ENCODE measurements at regions not wholly inside any gene's neighbourhood (a gene's known extent, or its start where the extent isn't known, plus 50 kb on each side); places are given as distances from the start of the nearest gene placed in this dataset.

- DNase-seq (no peak), ATAC-seq (no peak)
- H3K27me3 ChIP-seq (ENCODE audit: control insufficient read depth in 2 of 2, insufficient read depth in 2 of 2, low read length in 2 of 2), result no peaks in the 10 kb centered on the region
- Mint-ChIP-seq H3K27me3 (peaks cover 0 to 4% (median 0%) of the 10 kb centered on the region in 5 donors), H3K4me3 (no peak overlapping the region), H3K27ac (no peak overlapping the region), H3K9me3 (peaks cover 4 to 16% (median 7%) of the 10 kb centered on the region in 11 donors), H3K4me1 (peaks cover 0 to 1% (median 0%) of the 10 kb centered on the region in 7 donors), H3K36me3 (peaks cover 0 to 7% (median 0%) of the 10 kb centered on the region in 5 donors)
- ChIA-PET POLR2A (no interaction called here), CTCF (no interaction called here)
- no peak overlapping the region for H3K4me3 ChIP-seq (ENCODE audit: low read length)
- no peaks in the 10 kb centered on the region for H3K9me3 ChIP-seq (ENCODE audit: control insufficient read depth in 2 of 3, low read length in 3 of 3)
- intact Hi-C loops (cut with micrococcal nuclease), result no loop called here
- no peak overlapping the region for H3K27ac ChIP-seq (ENCODE audit: low read depth, low read length)
- no peaks in the 10 kb centered on the region for H3K36me3 ChIP-seq (ENCODE audit: control insufficient read depth in 2 of 3, insufficient read depth in 3 of 3, low read length in 3 of 3)
- no peaks in the 10 kb centered on the region for H3K4me1 ChIP-seq (ENCODE audit: control insufficient read depth in 2 of 2, insufficient read depth in 2 of 2, low read length in 2 of 2)
Measured at GRCh38 chr6:109263873-109264700, 118.2 kb downstream of the CD164 start.

- Mint-ChIP-seq H3K4me3 (no peak overlapping the region), H3K4me1 (peaks cover 0 to 1% (median 0%) of the 10 kb centered on the region in 7 donors), H3K9me3 (peaks cover 0 to 6% (median 2%) of the 10 kb centered on the region in 11 donors), H3K36me3 (peaks cover 0 to 4% (median 0%) of the 10 kb centered on the region in 5 donors), H3K27ac (no peak overlapping the region), H3K27me3 (peaks cover 0 to 4% (median 0%) of the 10 kb centered on the region in 5 donors)
- H3K27ac ChIP-seq (ENCODE audit: low read depth, low read length), result no peak overlapping the region
- no peak for ATAC-seq
- DNase-seq, result no peak
- H3K36me3 ChIP-seq (ENCODE audit: control insufficient read depth in 2 of 3, insufficient read depth in 3 of 3, low read length in 3 of 3), result no peaks in the 10 kb centered on the region
- ChIA-PET POLR2A (no interaction called here), CTCF (no interaction called here)
- H3K4me1 ChIP-seq (ENCODE audit: control insufficient read depth in 2 of 2, insufficient read depth in 2 of 2, low read length in 2 of 2), result no peaks in the 10 kb centered on the region
- H3K27me3 ChIP-seq (ENCODE audit: control insufficient read depth in 2 of 2, insufficient read depth in 2 of 2, low read length in 2 of 2), result no peaks in the 10 kb centered on the region
- intact Hi-C loops (cut with micrococcal nuclease), result no loop called here
- H3K9me3 ChIP-seq (ENCODE audit: control insufficient read depth in 2 of 3, low read length in 3 of 3), result no peaks in the 10 kb centered on the region
- no peak overlapping the region for H3K4me3 ChIP-seq (ENCODE audit: low read length)
Measured at GRCh38 chr6:109262261-109262660, 120.0 kb downstream of the CD164 start.

- Mint-ChIP-seq H3K4me3 (no peak overlapping the region), H3K9me3 (peaks cover 0 to 1% (median 0%) of the 10 kb centered on the region in 11 donors), H3K27me3 (peaks cover 0 to 4% (median 0%) of the 10 kb centered on the region in 5 donors), H3K36me3 (peaks cover 0 to under 1% (median 0%) of the 10 kb centered on the region in 5 donors), H3K4me1 (no peaks in the 10 kb centered on the region), H3K27ac (no peak overlapping the region)
- ChIA-PET POLR2A (no interaction called here), CTCF (no interaction called here)
- H3K4me1 ChIP-seq (ENCODE audit: control insufficient read depth in 2 of 2, insufficient read depth in 2 of 2, low read length in 2 of 2), result no peaks in the 10 kb centered on the region
- no peak for DNase-seq
- ATAC-seq, result no peak
- intact Hi-C loops (cut with micrococcal nuclease), result no loop called here
- no peak overlapping the region for H3K27ac ChIP-seq (ENCODE audit: low read depth, low read length)
- no peaks in the 10 kb centered on the region for H3K36me3 ChIP-seq (ENCODE audit: control insufficient read depth in 2 of 3, insufficient read depth in 3 of 3, low read length in 3 of 3)
- H3K4me3 ChIP-seq (ENCODE audit: low read length), result no peak overlapping the region
- H3K9me3 ChIP-seq (ENCODE audit: control insufficient read depth in 2 of 3, low read length in 3 of 3), result no peaks in the 10 kb centered on the region
- H3K27me3 ChIP-seq (ENCODE audit: control insufficient read depth in 2 of 2, insufficient read depth in 2 of 2, low read length in 2 of 2), result no peaks in the 10 kb centered on the region
Measured at GRCh38 chr6:109261811-109262210, 120.5 kb downstream of the CD164 start.

- ATAC-seq (no peak), DNase-seq (no peak)
- no peaks in the 10 kb centered on the region for H3K36me3 Mint-ChIP-seq
- no peak overlapping the region for H3K27ac Mint-ChIP-seq
- Histone ChIP-seq H3K27me3 (ENCODE audit: control insufficient read depth in 2 of 2, insufficient read depth in 2 of 2, low read length in 2 of 2) (no peaks in the 10 kb centered on the region), H3K9me3 (ENCODE audit: control insufficient read depth in 2 of 3, low read length in 3 of 3) (no peaks in the 10 kb centered on the region), H3K27ac (ENCODE audit: low read depth, low read length) (no peak overlapping the region), H3K4me1 (ENCODE audit: control insufficient read depth in 2 of 2, insufficient read depth in 2 of 2, low read length in 2 of 2) (no peaks in the 10 kb centered on the region), H3K4me3 (ENCODE audit: low read length) (no peak overlapping the region), H3K36me3 (ENCODE audit: control insufficient read depth in 2 of 3, insufficient read depth in 3 of 3, low read length in 3 of 3) (no peaks in the 10 kb centered on the region)
- H3K4me3 Mint-ChIP-seq, result no peak overlapping the region
- ChIA-PET CTCF (no interaction called here), POLR2A (no interaction called here)
- H3K27me3 Mint-ChIP-seq, result peaks cover 0 to 4% (median 0%) of the 10 kb centered on the region in 5 donors
- intact Hi-C loops (cut with micrococcal nuclease), result no loop called here
- peaks cover 0 to 2% (median 0%) of the 10 kb centered on the region in 7 donors for H3K4me1 Mint-ChIP-seq
- no peaks in the 10 kb centered on the region for H3K9me3 Mint-ChIP-seq
Measured at GRCh38 chr6:109260701-109261100, 121.6 kb downstream of the CD164 start.

- Histone ChIP-seq H3K36me3 (ENCODE audit: control insufficient read depth in 2 of 3, insufficient read depth in 3 of 3, low read length in 3 of 3) (no peaks in the 10 kb centered on the region), H3K27ac (ENCODE audit: low read depth, low read length) (no peak overlapping the region), H3K27me3 (ENCODE audit: control insufficient read depth in 2 of 2, insufficient read depth in 2 of 2, low read length in 2 of 2) (no peaks in the 10 kb centered on the region), H3K4me1 (ENCODE audit: control insufficient read depth in 2 of 2, insufficient read depth in 2 of 2, low read length in 2 of 2) (no peaks in the 10 kb centered on the region), H3K4me3 (ENCODE audit: low read length) (no peak overlapping the region), H3K9me3 (ENCODE audit: control insufficient read depth in 2 of 3, low read length in 3 of 3) (no peaks in the 10 kb centered on the region)
- Mint-ChIP-seq H3K4me3 (no peak overlapping the region), H3K4me1 (peaks cover 0 to 2% (median 0%) of the 10 kb centered on the region in 7 donors), H3K9me3 (no peaks in the 10 kb centered on the region), H3K36me3 (no peaks in the 10 kb centered on the region), H3K27me3 (peaks cover 0 to 4% (median 0%) of the 10 kb centered on the region in 5 donors), H3K27ac (no peak overlapping the region)
- no peak for DNase-seq
- intact Hi-C loops (cut with micrococcal nuclease), result no loop called here
- POLR2A ChIA-PET, result no interaction called here
- CTCF ChIA-PET, result no interaction called here
- ATAC-seq, result no peak
Measured at GRCh38 chr6:109260126-109260525, 122.1 kb downstream of the CD164 start.

- intact Hi-C loops (cut with micrococcal nuclease), result no loop called here
- no peaks in the 10 kb centered on the region for H3K36me3 ChIP-seq (ENCODE audit: control insufficient read depth in 2 of 3, insufficient read depth in 3 of 3, low read length in 3 of 3)
- no peak overlapping the region for H3K4me3 Mint-ChIP-seq
- ATAC-seq (no peak), DNase-seq (no peak)
- H3K4me1 ChIP-seq (ENCODE audit: control insufficient read depth in 2 of 2, insufficient read depth in 2 of 2, low read length in 2 of 2), result no peaks in the 10 kb centered on the region
- peaks cover 0 to 2% (median 0%) of the 10 kb centered on the region in 5 donors for H3K27me3 Mint-ChIP-seq
- POLR2A ChIA-PET, result no interaction called here
- no peaks in the 10 kb centered on the region for H3K36me3 Mint-ChIP-seq
- no peaks in the 10 kb centered on the region for H3K9me3 Mint-ChIP-seq
- H3K4me3 ChIP-seq (ENCODE audit: low read length), result no peak overlapping the region
- H3K27ac ChIP-seq (ENCODE audit: low read depth, low read length), result no peak overlapping the region
- H3K9me3 ChIP-seq (ENCODE audit: control insufficient read depth in 2 of 3, low read length in 3 of 3), result no peaks in the 10 kb centered on the region
- H3K27ac Mint-ChIP-seq, result no peak overlapping the region
- H3K27me3 ChIP-seq (ENCODE audit: control insufficient read depth in 2 of 2, insufficient read depth in 2 of 2, low read length in 2 of 2), result no peaks in the 10 kb centered on the region
- CTCF ChIA-PET, result no interaction called here
- H3K4me1 Mint-ChIP-seq, result peaks cover 0 to 2% (median 0%) of the 10 kb centered on the region in 7 donors
Measured at GRCh38 chr6:109258129-109258528, 124.1 kb downstream of the CD164 start.

GRCh38 chr6:109257494-109257893 lies 124.8 kb downstream of the CD164 start:
- Histone ChIP-seq H3K4me1 (ENCODE audit: control insufficient read depth in 2 of 2, insufficient read depth in 2 of 2, low read length in 2 of 2) (no peaks in the 10 kb centered on the region), H3K4me3 (ENCODE audit: low read length) (no peak overlapping the region), H3K9me3 (ENCODE audit: control insufficient read depth in 2 of 3, low read length in 3 of 3) (no peaks in the 10 kb centered on the region), H3K27me3 (ENCODE audit: control insufficient read depth in 2 of 2, insufficient read depth in 2 of 2, low read length in 2 of 2) (no peaks in the 10 kb centered on the region), H3K36me3 (ENCODE audit: control insufficient read depth in 2 of 3, insufficient read depth in 3 of 3, low read length in 3 of 3) (no peaks in the 10 kb centered on the region), H3K27ac (ENCODE audit: low read depth, low read length) (no peak overlapping the region)
- intact Hi-C loops (cut with micrococcal nuclease), result no loop called here
- CTCF ChIA-PET, result no interaction called here
- H3K27ac Mint-ChIP-seq, result no peak overlapping the region
- DNase-seq, result no peak
- POLR2A ChIA-PET, result no interaction called here
- no peaks in the 10 kb centered on the region for H3K27me3 Mint-ChIP-seq
- peaks cover 0 to 2% (median 0%) of the 10 kb centered on the region in 11 donors for H3K9me3 Mint-ChIP-seq
- H3K4me1 Mint-ChIP-seq, result peaks cover 0 to 2% (median 0%) of the 10 kb centered on the region in 7 donors
- H3K4me3 Mint-ChIP-seq, result no peak overlapping the region
- no peaks in the 10 kb centered on the region for H3K36me3 Mint-ChIP-seq
- no peak for ATAC-seq

Data from naive thymus-derived CD4-positive, alpha-beta T cell (primary cell).